ENCODE measurements at regions not wholly inside any gene's neighbourhood (a gene's known extent, or its start where the extent isn't known, plus 50 kb on each side); places are given as distances from the start of the nearest gene placed in this dataset.
"Not testable (repeated sequence)": the region's sequence is repeated elsewhere in the genome, so short reads cannot be mapped to it uniquely, and the experiment has no call there.

DNA sequence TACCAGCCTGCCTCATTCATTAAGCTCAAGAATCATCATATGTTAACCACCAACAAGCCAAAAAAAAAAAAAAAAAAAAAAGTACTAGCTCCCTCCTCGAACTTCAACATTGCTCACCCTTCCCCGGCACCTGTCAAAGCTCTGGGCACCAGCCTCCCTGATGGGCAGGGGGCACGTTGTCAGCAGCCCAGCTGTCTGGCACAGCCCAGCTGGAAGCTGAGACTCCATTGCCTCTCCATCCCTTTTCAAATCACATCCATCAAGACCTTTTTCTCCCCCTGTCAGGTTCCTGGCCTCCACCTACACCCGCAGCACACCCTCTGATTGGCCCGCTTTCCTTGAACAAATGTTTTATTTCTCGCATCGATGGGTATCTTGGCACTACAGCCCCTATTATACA lies 913.3 kb upstream of the AUTS2 start:
- DNase-seq: no peak

GRCh38 chr7:68688416-68689086 lies 909.7 kb upstream of the AUTS2 start:
- DNase-seq: no peak

DNA sequence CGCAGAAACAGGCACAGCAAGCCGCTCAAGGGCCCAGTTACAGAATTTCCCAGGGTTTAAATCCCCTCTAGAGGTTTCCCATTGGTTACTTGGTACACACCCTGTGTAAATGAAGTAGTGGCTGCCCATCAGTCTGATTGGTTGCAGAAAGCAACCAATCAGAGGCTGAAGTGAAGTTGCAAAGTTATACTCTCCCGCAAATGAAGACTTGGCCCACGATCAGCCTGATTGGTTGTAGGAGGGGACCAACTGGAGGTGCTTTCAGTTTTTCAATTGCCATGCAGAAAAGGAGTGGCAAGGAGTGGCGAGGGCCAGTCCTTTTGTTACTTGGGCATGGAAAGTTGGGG lies 909.2 kb upstream of the AUTS2 start:
- DNase-seq: no peak

GRCh38 chr7:68691261-68692216 lies 906.7 kb upstream of the AUTS2 start:
- DNase-seq: no peak

DNA sequence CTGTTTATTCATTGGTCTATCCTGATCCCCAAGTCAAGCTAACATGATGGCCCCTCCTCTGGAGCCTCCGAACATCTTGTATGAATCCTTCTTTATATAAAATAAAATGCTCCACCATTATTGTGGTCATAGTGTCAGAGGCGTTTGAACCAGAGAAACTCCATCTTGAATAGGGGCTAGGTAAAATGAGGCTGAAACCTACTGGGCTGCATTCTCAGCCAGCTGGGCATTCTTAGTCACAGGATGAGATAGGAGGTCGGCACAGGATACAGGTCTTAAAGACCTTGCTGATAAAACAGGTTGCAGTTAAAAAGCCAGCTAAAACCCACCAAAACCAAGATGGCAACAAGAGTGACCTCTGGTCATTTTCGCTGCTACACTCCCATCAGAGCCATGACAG lies 905.8 kb upstream of the AUTS2 start:
- DNase-seq: no peak

GRCh38 chr7:68694656-68695055 lies 903.6 kb upstream of the AUTS2 start:
- no peak for DNase-seq

- peak; percentile 54 for DNase-seq
Measured at GRCh38 chr7:68697796-68698280, 900.4 kb upstream of the AUTS2 start.

DNA sequence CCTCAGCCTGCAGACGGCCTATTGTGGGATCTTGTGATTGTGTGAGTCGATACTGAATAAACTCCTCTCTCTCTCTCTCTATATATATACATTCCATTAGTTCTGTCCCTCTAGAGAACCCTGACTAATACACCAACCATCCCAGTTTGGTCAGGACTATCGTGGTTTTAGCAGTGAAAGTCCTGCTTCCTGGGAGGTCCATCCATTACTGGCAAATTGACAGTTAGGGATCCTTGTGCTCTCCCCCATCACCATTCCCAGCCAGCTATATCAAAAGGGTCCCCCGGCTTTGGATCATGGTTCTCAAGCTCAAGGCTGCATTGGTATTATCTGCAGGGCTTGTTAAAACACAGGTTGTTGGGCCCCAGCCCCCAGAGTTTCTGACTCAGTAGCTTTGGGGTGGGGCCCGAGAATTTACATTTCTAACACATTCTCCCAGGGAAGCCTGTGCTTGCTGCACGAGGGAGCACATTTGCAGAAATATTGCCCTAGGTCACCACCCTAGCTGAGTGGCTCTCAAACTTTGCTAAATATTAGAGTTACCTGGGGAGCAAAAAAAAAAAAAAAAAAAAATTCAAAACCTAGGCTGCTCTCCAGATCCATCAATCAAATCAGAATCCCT lies 899.1 kb upstream of the AUTS2 start:
- DNase-seq: no peak

- DNase-seq: no peak
Measured at GRCh38 chr7:68700414-68700813, 897.9 kb upstream of the AUTS2 start.

DNA sequence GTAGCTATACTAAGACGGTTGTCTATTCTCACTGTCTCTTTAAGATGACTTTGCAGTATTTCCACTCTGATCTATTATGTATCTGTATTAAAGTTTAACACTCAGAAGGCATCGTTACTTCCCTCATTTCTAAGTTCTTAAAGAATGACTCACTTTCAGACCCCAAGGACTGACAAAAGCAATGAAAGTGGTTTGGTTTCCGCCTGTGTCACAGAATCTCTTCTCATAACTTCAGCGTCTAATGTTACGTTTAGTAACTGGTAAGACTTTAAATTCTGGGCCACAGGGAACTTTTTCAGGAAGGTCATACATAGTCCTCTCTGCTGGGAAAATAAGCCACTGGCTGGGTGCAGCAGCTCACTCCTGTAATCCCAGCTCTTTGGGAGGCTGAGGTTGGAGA lies 892.0 kb upstream of the AUTS2 start:
- no peak for DNase-seq

GRCh38 chr7:68707159-68707558 lies 891.1 kb upstream of the AUTS2 start:
- DNase-seq: no peak

GRCh38 chr7:68707958-68708357 lies 890.3 kb upstream of the AUTS2 start:
- no peak for DNase-seq

DNA sequence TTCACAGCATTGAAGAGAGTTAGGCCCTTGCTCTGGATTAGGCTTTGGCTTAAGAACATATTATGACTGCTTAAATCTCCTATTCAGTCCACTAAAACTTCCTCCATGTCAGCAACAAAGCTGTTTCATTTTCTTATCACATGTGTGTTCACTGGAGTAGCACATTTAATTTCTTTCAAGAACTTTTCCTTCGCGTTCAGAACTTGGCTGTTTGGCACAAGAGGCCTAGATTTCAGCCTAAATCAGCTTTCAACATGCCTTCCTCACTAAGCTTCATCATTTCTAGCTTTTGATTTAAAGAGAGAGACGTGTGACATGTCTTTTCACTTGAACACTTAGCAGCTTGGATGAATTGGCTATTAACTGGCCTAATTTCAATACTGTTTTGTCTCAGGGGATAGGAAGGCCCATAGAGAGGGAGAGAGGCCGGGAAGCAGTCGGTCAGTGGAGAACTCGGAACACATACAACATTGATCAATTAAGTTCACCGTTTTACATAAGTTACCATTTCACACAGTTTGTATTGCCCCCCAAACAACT lies 885.2 kb upstream of the AUTS2 start:
- no peak for DNase-seq

DNA sequence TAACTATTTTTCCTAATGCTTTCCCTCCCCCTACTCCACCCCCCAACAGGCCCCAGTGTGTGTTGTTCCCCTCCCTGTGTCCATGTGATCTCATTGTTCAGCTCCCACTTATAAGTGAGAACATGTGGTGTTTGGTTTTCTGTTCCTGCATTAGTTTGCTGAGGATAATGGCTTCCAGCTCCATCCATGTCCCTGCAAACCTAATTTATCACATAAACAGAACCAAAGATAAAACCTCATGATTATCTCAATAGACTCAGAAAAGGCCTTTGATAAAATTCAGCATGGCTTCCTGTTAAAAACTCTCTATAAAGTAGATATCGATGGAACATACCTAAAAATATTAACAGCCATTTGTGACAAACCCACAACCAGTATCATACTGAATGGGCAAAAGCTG lies 884.1 kb upstream of the AUTS2 start:
- not testable (repeated sequence) for DNase-seq

DNA sequence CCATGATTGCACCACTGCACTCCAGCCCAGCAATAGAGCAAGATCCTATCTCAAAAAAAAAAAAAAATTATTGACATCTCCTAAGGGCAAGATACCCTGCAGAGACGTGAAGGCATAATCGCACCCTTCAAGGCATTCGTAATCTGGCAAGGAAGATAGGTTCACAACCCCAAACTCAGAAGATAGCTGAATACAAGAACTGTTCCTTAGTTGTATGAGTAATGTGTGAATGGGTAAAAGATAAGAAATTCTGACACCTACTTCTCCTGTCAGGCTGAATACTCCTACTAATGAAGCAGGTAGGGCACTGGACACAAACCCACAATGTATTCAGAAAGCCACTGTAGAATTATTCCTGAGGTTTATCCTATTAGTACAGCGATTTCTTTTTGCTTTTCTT lies 882.4 kb upstream of the AUTS2 start:
- DNase-seq: no peak

- no peak for DNase-seq
Measured at GRCh38 chr7:68717176-68717575, 881.1 kb upstream of the AUTS2 start.

- DNase-seq: peak; percentile 47
Measured at GRCh38 chr7:68718097-68718551, 880.2 kb upstream of the AUTS2 start.

- no peak for DNase-seq
Measured at GRCh38 chr7:68720697-68721096, 877.6 kb upstream of the AUTS2 start.

GRCh38 chr7:68722044-68722443 lies 876.2 kb upstream of the AUTS2 start:
- DNase-seq: no peak

DNA sequence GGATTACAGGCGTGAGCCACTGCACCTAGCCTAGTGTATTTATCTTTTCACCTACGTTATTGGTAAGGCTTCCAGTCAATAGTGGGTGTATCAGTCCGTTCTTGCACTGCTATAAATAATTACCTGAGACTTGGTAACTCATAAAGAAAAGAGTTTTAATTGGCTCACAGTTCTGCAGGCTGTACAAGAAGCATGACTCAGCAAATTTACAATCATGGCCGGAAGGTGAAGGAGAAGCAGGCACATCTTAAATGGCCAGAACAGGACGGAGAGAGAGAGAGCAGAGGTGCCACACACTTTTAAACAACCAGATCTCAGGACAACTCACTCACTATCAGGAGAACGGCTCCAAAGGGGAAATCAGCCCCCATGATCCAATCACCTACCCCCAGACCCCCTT lies 873.3 kb upstream of the AUTS2 start:
- no peak for DNase-seq

DNA sequence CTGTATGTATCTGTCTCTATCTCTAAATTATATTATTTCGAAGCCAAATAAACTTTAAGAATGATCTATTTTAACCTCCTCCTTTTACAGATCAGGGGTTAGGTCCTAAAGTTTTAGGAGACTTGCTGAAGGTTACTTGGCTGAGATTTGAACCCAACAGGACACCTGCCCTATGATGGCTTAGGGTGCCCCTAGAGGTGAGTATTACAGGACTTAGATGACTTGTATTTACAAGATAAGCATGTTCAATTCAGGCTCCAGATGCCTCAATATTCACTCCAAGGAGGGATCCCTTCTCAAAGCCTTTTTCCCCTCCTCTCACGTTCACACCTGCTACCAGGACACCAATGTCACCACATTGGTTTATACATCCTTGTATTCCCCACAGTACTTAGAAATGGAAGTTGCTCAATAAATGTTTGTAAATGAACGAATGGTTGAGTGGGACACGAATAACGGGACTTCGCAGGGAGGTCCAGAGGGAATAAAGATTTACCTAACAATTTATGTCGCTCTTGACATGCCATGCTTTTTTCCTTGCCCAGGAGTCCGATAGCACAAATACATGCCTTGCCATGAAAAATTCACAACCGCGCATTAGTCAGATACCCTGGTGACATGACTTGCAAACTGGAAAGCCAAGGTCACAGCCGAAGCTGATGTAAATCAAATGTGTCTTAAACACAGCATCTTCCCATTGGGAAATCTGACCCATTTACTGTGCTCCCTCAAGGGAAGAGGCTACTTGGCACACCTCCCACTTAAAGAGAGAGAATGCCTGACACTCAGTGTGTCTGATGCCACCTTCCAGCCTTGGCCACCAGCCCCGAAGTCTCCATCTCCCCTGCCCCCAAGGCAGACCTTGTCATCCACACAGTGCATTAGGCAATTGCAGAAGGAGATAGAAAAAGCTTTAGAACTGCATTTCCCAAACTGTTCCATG lies 872.2 kb upstream of the AUTS2 start:
- no peak for DNase-seq

- DNase-seq: not testable (repeated sequence)
Measured at GRCh38 chr7:68728720-68729119, 869.6 kb upstream of the AUTS2 start.

Data from right forelimb (tissue), 1 donor.